PC-9 (cell line): ENCODE measurements at regions not wholly inside any gene's neighbourhood (a gene's known extent, or its start where the extent isn't known, plus 50 kb on each side); places are given as distances from the start of the nearest gene placed in this dataset.

Experiments
- BruUV-seq: library from RNA; stranded (reverse); fragments of 400-500 nt; replicated peaks from 2 replicates; lab custom pipeline; 2021; lab: Mats Ljungman, UMichigan
- CTCF ChIA-PET: fragments of 300-600 bp; sonication (Branson Sonifier 250); formaldehyde crosslinking; loops from one replicate; lab custom pipeline; 2022; ENCODE audit warnings: antibody characterized with exemption; lab: Charles Lee
- POLR2A ChIA-PET: fragments of 300-600 bp; sonication (Branson Sonifier 250); formaldehyde crosslinking; loops from one replicate; lab custom pipeline; 2022; ENCODE audit warnings: antibody characterized with exemption; ENCODE audit not compliant: unreplicated experiment; lab: Charles Lee
- DNase-seq, 2 experiments: peaks; one replicate each; pipeline versions ENCODE4 v3.0.0 to v3.0.0-alpha.2; 2015 to 2022; ENCODE audit warnings: mixed read lengths in 1 of 2
- H2AFZ ChIP-seq: fragments of 200-600 bp; sonication (generic); 2 replicates; pipeline ENCODE4 v1.8.1; 2017; ENCODE audit warnings: antibody characterized with exemption
- H3F3A ChIP-seq: fragments of 200-600 bp; sonication (generic); 2 replicates; pipeline ENCODE4 v1.8.1; 2017; ENCODE audit warnings: antibody characterized with exemption, mild to moderate bottlenecking, low read depth; ENCODE audit not compliant: insufficient read depth
- H3K27ac ChIP-seq: fragments of 200-600 bp; sonication (generic); 2 replicates; pipeline ENCODE4 v1.6.1; 2016; ENCODE audit warnings: mixed run types
- H3K27me3 ChIP-seq: fragments of 200-600 bp; sonication (generic); 2 replicates; pipeline ENCODE4 v1.6.1; 2016; ENCODE audit warnings: low read depth, mixed run types; ENCODE audit not compliant: insufficient read depth
- H3K36me3 ChIP-seq: fragments of 200-600 bp; sonication (generic); 2 replicates; pipeline ENCODE4 v1.6.1; 2016; ENCODE audit warnings: low read depth, mixed run types
- H3K4me1 ChIP-seq: fragments of 200-600 bp; sonication (generic); replicated peaks from 2 replicates; pipeline ENCODE4 v1.6.1; 2016; ENCODE audit warnings: mixed run types; ENCODE audit not compliant: insufficient read depth
- H3K4me2 ChIP-seq: fragments of 200-600 bp; sonication (generic); 2 replicates; pipeline ENCODE4 v1.6.1; 2017; ENCODE audit warnings: mixed run types
- H3K4me3 ChIP-seq: fragments of 200-600 bp; sonication (generic); 2 replicates; pipeline ENCODE4 v1.6.1; 2016; ENCODE audit warnings: mixed run types
- H3K79me2 ChIP-seq: fragments of 200-600 bp; sonication (generic); 2 replicates; pipeline ENCODE4 v1.6.1; 2017; ENCODE audit warnings: low read depth, mixed run types
- H3K9me2 ChIP-seq: fragments of 200-600 bp; sonication (generic); 2 replicates; pipeline ENCODE4 v1.8.1; 2017; ENCODE audit warnings: mild to moderate bottlenecking; ENCODE audit not compliant: insufficient read depth
- H3K9me3 ChIP-seq: fragments of 200-600 bp; sonication (generic); 2 replicates; pipeline ENCODE4 v1.8.1; 2016; ENCODE audit warnings: low read depth; ENCODE audit not compliant: insufficient read depth
- H4K20me1 ChIP-seq: fragments of 200-600 bp; sonication (generic); 2 replicates; pipeline ENCODE4 v1.8.1; 2017; ENCODE audit not compliant: insufficient read depth
- CTCF ChIP-seq: fragments of 200-600 bp; sonication (generic); conservative IDR thresholded peaks from 2 replicates; pipeline ENCODE4 v1.6.1; 2017; ENCODE audit warnings: mixed run types, antibody characterized with exemption, mild to moderate bottlenecking, moderate library complexity
- EZH2 ChIP-seq: fragments of 200-600 bp; sonication (generic); IDR thresholded peaks from 2 replicates; pipeline ENCODE4 v1.8.0; 2017; ENCODE audit warnings: antibody characterized with exemption, low read depth
- intact Hi-C: fragments of 100-400 bp; cut with micrococcal nuclease; formaldehyde crosslinking; loops from one replicate; pipeline ENCODE4 v1.10.0; 2022; ENCODE audit not compliant: unreplicated experiment

DNA sequence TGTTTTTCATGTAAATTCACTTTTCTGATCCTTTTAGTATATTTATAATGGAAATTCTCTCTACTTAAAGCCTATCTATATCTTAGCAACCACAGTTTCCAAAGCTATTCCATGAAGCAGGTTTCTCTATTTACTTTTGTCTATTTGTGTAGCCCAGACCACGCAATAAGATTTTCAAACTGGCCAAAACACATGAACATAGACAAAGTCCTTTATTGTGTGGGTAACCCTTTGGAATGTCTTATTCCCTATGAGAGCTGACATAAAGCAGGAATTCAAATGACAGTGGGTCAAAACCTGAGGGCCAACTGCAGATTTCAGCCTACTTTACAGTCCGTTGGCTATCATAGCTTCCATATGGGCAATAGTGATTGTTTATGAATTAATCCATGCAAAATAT is 252.6 kb downstream of the LTN1 start:
- POLR2A ChIA-PET, result no interaction called here
- H3K4me2 ChIP-seq, result no peak overlapping the region
- DNase-seq, result no peak
- H3K9me2 ChIP-seq, result no peaks in the 10 kb centered on the region
- H3K9me3 ChIP-seq, result no peaks in the 10 kb centered on the region
- H3K4me3 ChIP-seq, result no peak overlapping the region
- no peak overlapping the region for H3K27ac ChIP-seq
- H3K79me2 ChIP-seq, result no peaks in the 10 kb centered on the region
- CTCF ChIA-PET, result no interaction called here
- H3K27me3 ChIP-seq, result no peaks in the 10 kb centered on the region
- H2AFZ ChIP-seq, result no peak overlapping the region
- no peaks in the 10 kb centered on the region for H3F3A ChIP-seq
- TF ChIP-seq CTCF (no peak), EZH2 (no peak)
- no peaks in the 10 kb centered on the region for H3K36me3 ChIP-seq
- H4K20me1 ChIP-seq, result no peaks in the 10 kb centered on the region
- no peaks in the 10 kb centered on the region for H3K4me1 ChIP-seq
- no TSS peak for BruUV-seq
- intact Hi-C loops, result loop anchor here (10.0 kb wide), 1 partner anchor 105 kb away; no protein-coding TSS in a partner anchor

GRCh38 chr21:28738882-28739281 is 253.8 kb downstream of the LTN1 start:
- no TSS peak for BruUV-seq
- POLR2A ChIA-PET, result no interaction called here
- H3K27ac ChIP-seq, result no peak overlapping the region
- no peak for DNase-seq
- CTCF ChIA-PET, result no interaction called here
- intact Hi-C loops, result no loop called here
- H3K9me2 ChIP-seq, result no peaks in the 10 kb centered on the region
- no peaks in the 10 kb centered on the region for H3K4me1 ChIP-seq
- TF ChIP-seq CTCF (no peak), EZH2 (no peak)
- no peaks in the 10 kb centered on the region for H4K20me1 ChIP-seq
- H3F3A ChIP-seq, result no peaks in the 10 kb centered on the region
- H3K36me3 ChIP-seq, result no peaks in the 10 kb centered on the region
- H3K4me2 ChIP-seq, result no peak overlapping the region
- no peak overlapping the region for H2AFZ ChIP-seq
- no peaks in the 10 kb centered on the region for H3K79me2 ChIP-seq
- H3K9me3 ChIP-seq, result 0 out of 2 replicates have a peak, but pooled peaks cover 3% of the 10 kb centered on the region
- no peaks in the 10 kb centered on the region for H3K27me3 ChIP-seq
- no peak overlapping the region for H3K4me3 ChIP-seq

DNA sequence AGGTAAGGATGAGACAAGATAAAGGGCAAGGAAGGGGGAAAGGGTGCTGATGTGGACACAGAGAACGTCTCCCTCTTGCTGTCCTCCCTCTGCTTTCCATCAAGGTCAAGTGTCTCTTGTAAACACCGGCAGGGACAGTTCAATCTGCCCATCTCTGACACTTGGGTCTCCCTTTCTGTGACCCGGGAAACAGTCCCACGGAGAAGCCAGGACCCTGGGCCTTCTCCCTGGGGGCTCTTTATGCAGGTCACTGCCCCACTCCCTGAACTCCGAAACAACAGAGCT is 254.3 kb downstream of the LTN1 start:
- Histone ChIP-seq H3K9me2 (no peaks in the 10 kb centered on the region), H3K79me2 (no peaks in the 10 kb centered on the region), H3F3A (no peaks in the 10 kb centered on the region), H3K36me3 (no peaks in the 10 kb centered on the region), H3K9me3 (0 out of 2 replicates have a peak, but pooled peaks cover 3% of the 10 kb centered on the region), H3K27me3 (no peaks in the 10 kb centered on the region), H3K4me2 (no peak overlapping the region), H3K27ac (no peak overlapping the region), H3K4me1 (no peaks in the 10 kb centered on the region), H4K20me1 (no peaks in the 10 kb centered on the region), H3K4me3 (no peak overlapping the region), H2AFZ (no peak overlapping the region)
- no TSS peak for BruUV-seq
- intact Hi-C loops, result no loop called here
- TF ChIP-seq EZH2 (no peak), CTCF (no peak)
- no peak for DNase-seq
- POLR2A ChIA-PET, result no interaction called here
- CTCF ChIA-PET, result no interaction called here
